CD1c-positive myeloid dendritic cell (primary cell): ENCODE measurements at regions not wholly inside any gene's neighbourhood (a gene's known extent, or its start where the extent isn't known, plus 50 kb on each side); places are given as distances from the start of the nearest gene placed in this dataset.
"Not testable (repeated sequence)": the region's sequence is repeated elsewhere in the genome, so short reads cannot be mapped to it uniquely, and the experiment has no call there.

Experiments
- DNase-seq: peaks from one replicate; pipeline ENCODE4 v3.0.0-alpha.2; 2016; ENCODE audit errors: extremely low spot score

GRCh38 chr1:2851918-2852317 lies 50.4 kb upstream of the TTC34 start:
- not testable (repeated sequence) for DNase-seq

GRCh38 chr1:2853711-2854110 lies 52.2 kb upstream of the TTC34 start:
- DNase-seq = no peak

- DNase-seq = no peak
Measured at GRCh38 chr1:2854151-2854550, 52.7 kb upstream of the TTC34 start.

GRCh38 chr1:2854611-2855010 lies 53.1 kb upstream of the TTC34 start:
- DNase-seq = no peak

- no peak for DNase-seq
Measured at GRCh38 chr1:2855206-2856065, 53.9 kb upstream of the TTC34 start.

GRCh38 chr1:2856066-2856390 lies 54.5 kb upstream of the TTC34 start:
- DNase-seq = no peak

- no peak for DNase-seq
Measured at GRCh38 chr1:2856676-2857375, 55.3 kb upstream of the TTC34 start.

GRCh38 chr1:2857521-2857920 lies 56.0 kb upstream of the TTC34 start:
- DNase-seq = no peak

GRCh38 chr1:2858676-2859075 lies 57.2 kb upstream of the TTC34 start:
- no peak for DNase-seq

- no peak for DNase-seq
Measured at GRCh38 chr1:2859219-2859880, 57.9 kb upstream of the TTC34 start.

- DNase-seq = no peak
Measured at GRCh38 chr1:2859881-2860430, 58.5 kb upstream of the TTC34 start.

GRCh38 chr1:2860476-2861142 lies 59.1 kb upstream of the TTC34 start:
- DNase-seq = no peak

- no peak for DNase-seq
Measured at GRCh38 chr1:2861143-2861987, 59.9 kb upstream of the TTC34 start.

GRCh38 chr1:2861988-2862813 lies 60.7 kb upstream of the TTC34 start:
- DNase-seq = no peak

GRCh38 chr1:2862814-2863647 lies 61.5 kb upstream of the TTC34 start:
- no peak for DNase-seq

GRCh38 chr1:2863648-2863963 lies 62.1 kb upstream of the TTC34 start:
- DNase-seq = no peak

- DNase-seq = no peak
Measured at GRCh38 chr1:2864203-2864905, 62.9 kb upstream of the TTC34 start.

GRCh38 chr1:2865000-2865399 lies 63.5 kb upstream of the TTC34 start:
- DNase-seq = no peak
